Upper lobe of left lung (tissue), 4 donors: ENCODE measurements at regions not wholly inside any gene's neighbourhood (a gene's known extent, or its start where the extent isn't known, plus 50 kb on each side); places are given as distances from the start of the nearest gene placed in this dataset.

Experiments used
- CTCF ChIP-seq, 6 experiments: fragments of 450-650 bp in 4 of 6; fragments of 200-600 bp in 2 of 6; sonication (generic) in 2 of 6; IDR thresholded peaks; one replicate each; pipeline ENCODE4 v1.5.1; 2016 to 2019; ENCODE audit warnings: antibody characterized with exemption in 6 of 6
- EP300 ChIP-seq, 4 donors: sonication (generic); formaldehyde crosslinking; IDR thresholded peaks; one replicate each; pipeline ENCODE4 v1.5.1; 2017; ENCODE audit warnings: antibody characterized with exemption in 4 of 4, control low read depth in 2 of 4
- POLR2A ChIP-seq, 4 donors: fragments of 450-650 bp; IDR thresholded peaks; one replicate each; pipeline ENCODE4 v1.5.1; 2016 to 2017; ENCODE audit warnings: antibody characterized with exemption in 4 of 4, mild to moderate bottlenecking in 2 of 4
- POLR2AphosphoS5 ChIP-seq, 2 donors: sonication (generic); formaldehyde crosslinking; IDR thresholded peaks; one replicate each; pipeline ENCODE4 v1.5.1; 2017; ENCODE audit warnings: antibody characterized with exemption in 2 of 2

DNA sequence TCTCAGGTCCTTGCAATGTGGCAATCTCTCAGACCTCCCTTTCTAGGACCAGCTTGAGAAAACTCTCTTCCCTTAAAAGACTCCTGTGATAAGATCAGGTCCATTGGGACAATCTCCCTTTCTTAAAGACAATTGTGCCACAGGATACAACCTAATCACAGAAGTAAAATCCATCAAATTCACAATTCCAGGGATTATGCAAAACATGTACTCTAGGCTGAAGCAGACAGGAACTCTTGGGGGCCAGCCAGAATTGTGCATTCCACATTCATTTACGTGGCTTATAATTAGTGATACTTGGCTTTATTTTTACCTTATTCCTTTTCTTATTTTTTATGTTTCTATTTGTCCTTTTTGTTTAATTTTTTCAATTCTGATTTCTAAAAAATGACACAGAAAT, 257.9 kb downstream of the KLF12 start:
- TF ChIP-seq CTCF (IDR thresholded peaks at IDR 0.05): no peak
- no peak for TF ChIP-seq POLR2A (IDR thresholded peaks at IDR 0.05)
- TF ChIP-seq EP300 (IDR thresholded peaks at IDR 0.05): no peak
- TF ChIP-seq POLR2AphosphoS5 (IDR thresholded peaks at IDR 0.05): no peak
